WTC11 (cell line): ENCODE measurements at regions not wholly inside any gene's neighbourhood (a gene's known extent, or its start where the extent isn't known, plus 50 kb on each side); places are given as distances from the start of the nearest gene placed in this dataset.

ENCODE experiments used
- ATAC-seq: fragments of 200-7000 bp; cut with Tn5 transposase; 2 replicates; pipeline ENCODE4 v1.10.0; 2021; ENCODE audit warnings: mild to moderate bottlenecking, moderate library complexity
- CTCF ChIA-PET: fragments of 300-600 bp; sonication (Branson Sonifier 250); formaldehyde crosslinking; loops from one replicate; lab custom pipeline; 2021; ENCODE audit warnings: antibody characterized with exemption; lab: Charles Lee
- POLR2A ChIA-PET: fragments of 350-600 bp; sonication (Branson Sonifier 250); formaldehyde crosslinking; loops from one replicate; lab custom pipeline; 2021; ENCODE audit warnings: antibody characterized with exemption; lab: Charles Lee
- DNase-seq: peaks from one replicate; pipeline ENCODE4 v3.0.0; 2021; ENCODE audit warnings: low spot score
- H3K27ac Mint-ChIP-seq: 2 replicates; pipeline ENCODE4 v1.8.0; 2021; ENCODE audit warnings: mixed read lengths
- H3K27me3 Mint-ChIP-seq: 2 replicates; pipeline ENCODE4 v1.8.0; 2021; ENCODE audit warnings: low read depth, mild to moderate bottlenecking, moderate library complexity, mixed read lengths
- H3K36me3 Mint-ChIP-seq: 2 replicates; pipeline ENCODE4 v1.8.0; 2021; ENCODE audit warnings: mixed read lengths
- H3K4me1 Mint-ChIP-seq: 2 replicates; pipeline ENCODE4 v1.8.0; 2022; ENCODE audit warnings: mixed read lengths
- H3K4me3 Mint-ChIP-seq: 2 replicates; pipeline ENCODE4 v1.8.0; 2021; ENCODE audit warnings: mild to moderate bottlenecking, moderate library complexity, mixed read lengths
- H3K9me3 Mint-ChIP-seq: 2 replicates; pipeline ENCODE4 v1.8.0; 2021; ENCODE audit warnings: mixed read lengths
- AR ChIP-seq: fragments of 250-450 bp; sonication (Bioruptor Pico); IDR thresholded peaks from 2 replicates; pipeline ENCODE4 v1.9.0; 2021; ENCODE audit warnings: mild to moderate bottlenecking
- ARID4B ChIP-seq: sonication (generic); formaldehyde crosslinking; IDR thresholded peaks from 2 replicates; pipeline ENCODE4 v1.8.0; 2023; ENCODE audit warnings: missing genetic modification reagents, mild to moderate bottlenecking, borderline replicate concordance
- ATF2 ChIP-seq: sonication (generic); formaldehyde crosslinking; IDR thresholded peaks from 2 replicates; pipeline ENCODE4 v1.8.1; 2022; ENCODE audit warnings: low read depth, missing genetic modification reagents, borderline replicate concordance
- CREM ChIP-seq: sonication (generic); formaldehyde crosslinking; IDR thresholded peaks from 2 replicates; pipeline ENCODE4 v1.8.1; 2022; ENCODE audit warnings: mild to moderate bottlenecking, missing genetic modification reagents, moderate library complexity
- IRF2 ChIP-seq: sonication (generic); formaldehyde crosslinking; IDR thresholded peaks from 2 replicates; pipeline ENCODE4 v1.8.0; 2022; ENCODE audit warnings: low read depth, missing genetic modification reagents, borderline replicate concordance
- MAX ChIP-seq: sonication (generic); formaldehyde crosslinking; IDR thresholded peaks from 2 replicates; pipeline ENCODE4 v1.8.0; 2022; ENCODE audit warnings: mild to moderate bottlenecking, missing genetic modification reagents
- RORB ChIP-seq: fragments of 250-450 bp; sonication (Bioruptor Pico); IDR thresholded peaks from 2 replicates; pipeline ENCODE4 v1.9.0; 2021; ENCODE audit warnings: mild to moderate bottlenecking
- SOX15 ChIP-seq: fragments of 250-450 bp; sonication (Bioruptor Pico); IDR thresholded peaks from 2 replicates; pipeline ENCODE4 v1.9.0; 2021; ENCODE audit warnings: mild to moderate bottlenecking
- TEAD1 ChIP-seq: sonication (generic); formaldehyde crosslinking; IDR thresholded peaks from 2 replicates; pipeline ENCODE4 v1.8.0; 2022; ENCODE audit warnings: mild to moderate bottlenecking, missing genetic modification reagents
- ZNF232 ChIP-seq: sonication (generic); formaldehyde crosslinking; IDR thresholded peaks from 2 replicates; pipeline ENCODE4 v1.8.0; 2022; ENCODE audit warnings: mild to moderate bottlenecking, missing genetic modification reagents
- ZNF317 ChIP-seq: sonication (generic); formaldehyde crosslinking; IDR thresholded peaks from 2 replicates; pipeline ENCODE4 v1.8.1; 2023; ENCODE audit warnings: low read depth, mild to moderate bottlenecking, moderate library complexity, missing genetic modification reagents, borderline replicate concordance
- ZNF416 ChIP-seq: fragments of 250-450 bp; sonication (Bioruptor Pico); IDR thresholded peaks from 2 replicates; pipeline ENCODE4 v1.9.0; 2021; ENCODE audit warnings: mild to moderate bottlenecking, inconsistent platforms
- ZNF423 ChIP-seq: fragments of 250-450 bp; sonication (Bioruptor Pico); IDR thresholded peaks from 2 replicates; pipeline ENCODE4 v2.1.2; 2022; ENCODE audit warnings: mild to moderate bottlenecking, moderate library complexity
- TF ChIP-seq, protein P1 (sequence below): sonication (generic); formaldehyde crosslinking; IDR thresholded peaks from 2 replicates; pipeline ENCODE4 v1.8.0; 2022; ENCODE audit warnings: mild to moderate bottlenecking, missing genetic modification reagents
- TF ChIP-seq, protein P2 (sequence below): sonication (generic); formaldehyde crosslinking; IDR thresholded peaks from 2 replicates; pipeline ENCODE4 v1.8.0; 2022; ENCODE audit warnings: mild to moderate bottlenecking, missing genetic modification reagents
- TF ChIP-seq, protein P3 (sequence below): sonication (generic); formaldehyde crosslinking; conservative IDR thresholded peaks from 2 replicates; pipeline ENCODE4 v1.8.1; 2022; ENCODE audit warnings: mild to moderate bottlenecking, missing genetic modification reagents
- TF ChIP-seq, protein P4 (sequence below): fragments of 250-450 bp; sonication (Bioruptor Pico); IDR thresholded peaks from 2 replicates; pipeline ENCODE4 v1.9.0; 2021; ENCODE audit warnings: moderate library complexity, mild to moderate bottlenecking, inconsistent platforms, borderline replicate concordance
- TF ChIP-seq, protein P5 (sequence below): fragments of 250-450 bp; sonication (Bioruptor Pico); IDR thresholded peaks from 2 replicates; pipeline ENCODE4 v1.8.0; 2021; ENCODE audit warnings: mild to moderate bottlenecking

DNA sequence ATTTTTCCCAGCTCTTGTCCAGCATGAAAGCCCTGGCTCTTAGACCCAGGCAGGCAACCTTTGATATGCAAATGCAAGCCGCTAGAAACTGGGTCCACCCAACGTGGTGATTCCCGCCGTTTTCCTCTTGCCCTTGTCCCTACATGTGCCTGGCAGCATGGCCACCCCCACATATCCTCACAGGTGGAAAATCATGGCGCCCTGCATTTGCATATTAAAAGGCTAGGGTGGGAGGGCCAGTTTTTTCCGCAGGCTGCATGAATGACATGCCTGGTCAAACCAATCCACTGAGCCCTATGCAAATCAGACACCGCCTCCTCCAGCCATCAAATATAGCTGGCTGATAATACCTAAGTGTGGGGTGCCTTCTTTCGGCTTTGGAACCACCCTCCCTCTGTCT is 1091.8 kb upstream of the NXPH2 start:
- DNase-seq (peak; percentile 48), ATAC-seq (peak; percentile 68)
- CTCF ChIA-PET = no interaction called here
- peaks cover 39% of the 10 kb centered on the region for H3K4me1 Mint-ChIP-seq
- TF ChIP-seq, protein P1, sequence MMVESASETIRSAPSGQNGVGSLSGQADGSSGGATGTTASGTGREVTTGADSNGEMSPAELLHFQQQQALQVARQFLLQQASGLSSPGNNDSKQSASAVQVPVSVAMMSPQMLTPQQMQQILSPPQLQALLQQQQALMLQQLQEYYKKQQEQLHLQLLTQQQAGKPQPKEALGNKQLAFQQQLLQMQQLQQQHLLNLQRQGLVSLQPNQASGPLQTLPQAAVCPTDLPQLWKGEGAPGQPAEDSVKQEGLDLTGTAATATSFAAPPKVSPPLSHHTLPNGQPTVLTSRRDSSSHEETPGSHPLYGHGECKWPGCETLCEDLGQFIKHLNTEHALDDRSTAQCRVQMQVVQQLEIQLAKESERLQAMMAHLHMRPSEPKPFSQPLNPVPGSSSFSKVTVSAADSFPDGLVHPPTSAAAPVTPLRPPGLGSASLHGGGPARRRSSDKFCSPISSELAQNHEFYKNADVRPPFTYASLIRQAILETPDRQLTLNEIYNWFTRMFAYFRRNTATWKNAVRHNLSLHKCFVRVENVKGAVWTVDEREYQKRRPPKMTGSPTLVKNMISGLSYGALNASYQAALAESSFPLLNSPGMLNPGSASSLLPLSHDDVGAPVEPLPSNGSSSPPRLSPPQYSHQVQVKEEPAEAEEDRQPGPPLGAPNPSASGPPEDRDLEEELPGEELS = 0 out of 2 replicates have a peak, but pooled peaks have one; percentile 21
- peak; percentile 65 for TF ChIP-seq MAX (CRISPR knock-in tag)
- peak; percentile 16; the same call in 1 of the 2 replicates for TF ChIP-seq ZNF423 (CRISPR knock-in tag)
- TF ChIP-seq IRF2 (CRISPR knock-in tag) = no peak
- no peak for TF ChIP-seq RORB (CRISPR knock-in tag)
- no peak overlapping the region for H3K4me3 Mint-ChIP-seq
- H3K36me3 Mint-ChIP-seq = peaks cover 7% of the 10 kb centered on the region
- peaks cover 13% of the 10 kb centered on the region for H3K9me3 Mint-ChIP-seq
- no peak overlapping the region for H3K27ac Mint-ChIP-seq
- POLR2A ChIA-PET = no interaction called here
- H3K27me3 Mint-ChIP-seq = no peaks in the 10 kb centered on the region

DNA sequence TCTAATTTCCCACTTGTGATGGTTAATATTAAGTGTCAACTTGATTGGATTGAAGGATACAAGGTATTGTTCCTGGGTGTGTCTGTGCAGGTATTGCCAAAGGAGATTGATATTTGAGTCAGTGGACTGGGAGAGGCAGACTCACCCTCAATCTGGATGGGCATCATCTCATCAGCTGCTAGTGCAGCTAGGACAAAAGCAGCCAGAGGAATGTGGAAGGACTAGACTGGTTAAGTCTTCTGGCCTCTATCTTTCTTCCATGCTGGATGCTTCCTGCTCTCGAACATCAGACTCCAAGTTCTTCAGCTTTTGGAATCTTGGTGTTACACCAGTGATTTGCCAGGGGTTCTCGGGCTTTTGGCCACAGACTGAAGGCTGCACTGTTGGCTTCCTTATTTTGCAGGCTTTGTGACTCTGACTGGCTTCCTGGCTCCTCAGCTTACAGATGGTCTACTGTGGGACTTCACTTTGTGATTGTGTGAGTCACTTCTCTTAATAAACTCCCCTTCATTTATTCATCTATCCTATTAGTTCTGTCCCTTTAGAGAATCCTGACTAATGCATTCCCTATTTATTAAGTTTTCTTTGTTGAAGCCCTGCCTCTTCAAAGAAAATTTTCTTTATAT is 1087.5 kb upstream of the NXPH2 start:
- CTCF ChIA-PET = no interaction called here
- Mint-ChIP-seq H3K9me3 (peaks cover 38% of the 10 kb centered on the region), H3K27me3 (no peaks in the 10 kb centered on the region), H3K4me3 (no peak overlapping the region), H3K36me3 (peaks cover 30% of the 10 kb centered on the region), H3K27ac (no peak overlapping the region), H3K4me1 (peaks cover 35% of the 10 kb centered on the region)
- DNase-seq (no peak), ATAC-seq (no peak)
- TF ChIP-seq AR (no peak), ZNF317 (CRISPR knock-in tag) (no peak), CREM (CRISPR knock-in tag) (no peak), ZNF416 (CRISPR knock-in tag) (no peak), SOX15 (CRISPR knock-in tag) (no peak), TEAD1 (no peak), ARID4B (CRISPR knock-in tag) (no peak), ATF2 (CRISPR knock-in tag) (no peak), RORB (CRISPR knock-in tag) (no peak), ZNF232 (CRISPR knock-in tag) (no peak)
- TF ChIP-seq, protein P2, sequence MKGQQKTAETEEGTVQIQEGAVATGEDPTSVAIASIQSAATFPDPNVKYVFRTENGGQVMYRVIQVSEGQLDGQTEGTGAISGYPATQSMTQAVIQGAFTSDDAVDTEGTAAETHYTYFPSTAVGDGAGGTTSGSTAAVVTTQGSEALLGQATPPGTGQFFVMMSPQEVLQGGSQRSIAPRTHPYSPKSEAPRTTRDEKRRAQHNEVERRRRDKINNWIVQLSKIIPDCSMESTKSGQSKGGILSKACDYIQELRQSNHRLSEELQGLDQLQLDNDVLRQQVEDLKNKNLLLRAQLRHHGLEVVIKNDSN = no peak
- TF ChIP-seq, protein P3, sequence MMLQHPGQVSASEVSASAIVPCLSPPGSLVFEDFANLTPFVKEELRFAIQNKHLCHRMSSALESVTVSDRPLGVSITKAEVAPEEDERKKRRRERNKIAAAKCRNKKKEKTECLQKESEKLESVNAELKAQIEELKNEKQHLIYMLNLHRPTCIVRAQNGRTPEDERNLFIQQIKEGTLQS (CRISPR knock-in tag) = no peak
- TF ChIP-seq, protein P4, sequence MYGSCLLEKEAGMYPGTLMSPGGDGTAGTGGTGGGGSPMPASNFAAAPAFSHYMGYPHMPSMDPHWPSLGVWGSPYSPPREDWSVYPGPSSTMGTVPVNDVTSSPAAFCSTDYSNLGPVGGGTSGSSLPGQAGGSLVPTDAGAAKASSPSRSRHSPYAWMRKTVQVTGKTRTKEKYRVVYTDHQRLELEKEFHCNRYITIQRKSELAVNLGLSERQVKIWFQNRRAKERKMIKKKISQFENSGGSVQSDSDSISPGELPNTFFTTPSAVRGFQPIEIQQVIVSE (CRISPR knock-in tag) = no peak
- TF ChIP-seq, protein P5, sequence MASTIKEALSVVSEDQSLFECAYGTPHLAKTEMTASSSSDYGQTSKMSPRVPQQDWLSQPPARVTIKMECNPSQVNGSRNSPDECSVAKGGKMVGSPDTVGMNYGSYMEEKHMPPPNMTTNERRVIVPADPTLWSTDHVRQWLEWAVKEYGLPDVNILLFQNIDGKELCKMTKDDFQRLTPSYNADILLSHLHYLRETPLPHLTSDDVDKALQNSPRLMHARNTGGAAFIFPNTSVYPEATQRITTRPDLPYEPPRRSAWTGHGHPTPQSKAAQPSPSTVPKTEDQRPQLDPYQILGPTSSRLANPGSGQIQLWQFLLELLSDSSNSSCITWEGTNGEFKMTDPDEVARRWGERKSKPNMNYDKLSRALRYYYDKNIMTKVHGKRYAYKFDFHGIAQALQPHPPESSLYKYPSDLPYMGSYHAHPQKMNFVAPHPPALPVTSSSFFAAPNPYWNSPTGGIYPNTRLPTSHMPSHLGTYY (CRISPR knock-in tag) = no peak
- POLR2A ChIA-PET = no interaction called here
